ENCODE measurements at regions not wholly inside any gene's neighbourhood (a gene's known extent, or its start where the extent isn't known, plus 50 kb on each side); places are given as distances from the start of the nearest gene placed in this dataset.
A peak's percentile ranks its signal among the peaks of the same experiment; 100 is the strongest.

DNA sequence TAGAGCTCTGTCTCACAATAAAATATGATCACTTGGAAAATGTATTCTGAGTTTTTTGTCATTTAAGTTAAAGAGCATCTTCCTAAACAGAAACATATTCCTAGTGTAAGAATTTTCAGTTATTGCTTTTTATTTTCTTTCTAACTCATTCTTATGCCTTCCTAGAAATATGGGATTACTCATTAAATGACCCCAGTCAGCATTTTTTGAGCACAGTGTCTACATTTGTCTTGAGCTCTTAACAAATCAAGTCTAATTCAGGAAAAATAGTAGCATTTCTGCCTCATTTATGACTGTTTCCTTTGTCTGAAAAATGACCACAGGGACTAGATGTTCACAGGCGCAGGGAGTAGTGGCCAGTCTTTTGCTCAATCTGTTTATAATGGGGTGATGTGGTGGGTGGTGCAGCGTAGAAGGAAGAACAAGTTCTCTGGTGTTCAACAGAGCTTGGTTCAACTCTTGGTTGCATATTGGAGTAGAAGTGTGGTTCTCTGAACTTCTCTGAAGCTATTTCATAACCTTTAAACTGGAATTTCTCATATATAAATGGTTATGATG lies 267.1 kb downstream of the CYRIA start:
- TF ChIP-seq POLR2A (IDR thresholded peaks at IDR 0.05; ENCODE audit: low read depth, low read length) (no peak), RFX5 (IDR thresholded peaks at IDR 0.05; ENCODE audit: low read depth, low read length) (no peak), CTCF (conservative IDR thresholded peaks at IDR 0.05; ENCODE audit: low read depth, low read length) (no peak), FOS (IDR thresholded peaks at IDR 0.05; ENCODE audit: low read depth, low read length) (no peak), RAD21 (IDR thresholded peaks at IDR 0.05; ENCODE audit: low read length) (no peak), CEBPB (IDR thresholded peaks at IDR 0.05; ENCODE audit: low read depth, low read length) (no peak), MXI1 (IDR thresholded peaks at IDR 0.05; ENCODE audit: borderline replicate concordance, low read depth, low read length) (no peak), MAFK (IDR thresholded peaks at IDR 0.05; ENCODE audit: low read depth, low read length) (peak; percentile 87), RCOR1 (IDR thresholded peaks at IDR 0.05; ENCODE audit: insufficient replicate concordance, low read length) (no peak), BHLHE40 (IDR thresholded peaks at IDR 0.05; ENCODE audit: low read depth, low read length) (no peak), NFE2L2 (IDR thresholded peaks at IDR 0.05; ENCODE audit: low read depth, low read length) (no peak)
- TF ChIP-seq, protein P1, sequence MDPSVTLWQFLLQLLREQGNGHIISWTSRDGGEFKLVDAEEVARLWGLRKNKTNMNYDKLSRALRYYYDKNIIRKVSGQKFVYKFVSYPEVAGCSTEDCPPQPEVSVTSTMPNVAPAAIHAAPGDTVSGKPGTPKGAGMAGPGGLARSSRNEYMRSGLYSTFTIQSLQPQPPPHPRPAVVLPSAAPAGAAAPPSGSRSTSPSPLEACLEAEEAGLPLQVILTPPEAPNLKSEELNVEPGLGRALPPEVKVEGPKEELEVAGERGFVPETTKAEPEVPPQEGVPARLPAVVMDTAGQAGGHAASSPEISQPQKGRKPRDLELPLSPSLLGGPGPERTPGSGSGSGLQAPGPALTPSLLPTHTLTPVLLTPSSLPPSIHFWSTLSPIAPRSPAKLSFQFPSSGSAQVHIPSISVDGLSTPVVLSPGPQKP (IDR thresholded peaks at IDR 0.05; ENCODE audit: borderline replicate concordance, low read depth, low read length) = no peak
- TF ChIP-seq, protein P2, sequence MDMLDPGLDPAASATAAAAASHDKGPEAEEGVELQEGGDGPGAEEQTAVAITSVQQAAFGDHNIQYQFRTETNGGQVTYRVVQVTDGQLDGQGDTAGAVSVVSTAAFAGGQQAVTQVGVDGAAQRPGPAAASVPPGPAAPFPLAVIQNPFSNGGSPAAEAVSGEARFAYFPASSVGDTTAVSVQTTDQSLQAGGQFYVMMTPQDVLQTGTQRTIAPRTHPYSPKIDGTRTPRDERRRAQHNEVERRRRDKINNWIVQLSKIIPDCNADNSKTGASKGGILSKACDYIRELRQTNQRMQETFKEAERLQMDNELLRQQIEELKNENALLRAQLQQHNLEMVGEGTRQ (IDR thresholded peaks at IDR 0.05; ENCODE audit: low read depth, low read length) = no peak

Measured in IMR-90 (cell line).